Cardiac fibroblast (primary cell): ENCODE measurements at regions not wholly inside any gene's neighbourhood (a gene's known extent, or its start where the extent isn't known, plus 50 kb on each side); places are given as distances from the start of the nearest gene placed in this dataset.
"Not testable (repeated sequence)": the region's sequence is repeated elsewhere in the genome, so short reads cannot be mapped to it uniquely, and the experiment has no call there.

Experiments used
- DNase-seq, 2 donors: peaks; one replicate each; pipeline versions ENCODE4 v3.0.0 to v3.0.0-alpha.2; 2010; ENCODE audit warnings: low read depth in 2 of 2
- H3K4me3 ChIP-seq, 2 donors: replicated peaks in 1 of 2; 1 replicate in 1 of 2; 2 replicates in 1 of 2; pipeline ENCODE4 v1.5.1; 2011; ENCODE audit warnings: low read depth in 2 of 2, low read length in 2 of 2, mild to moderate bottlenecking in 2 of 2, moderate library complexity in 1 of 2
- CTCF ChIP-seq: IDR thresholded peaks from one replicate; pipeline ENCODE4 v1.5.1; 2011; ENCODE audit warnings: low read depth, mild to moderate bottlenecking, low read length, inconsistent platforms

- no peak for DNase-seq
- no peak for TF ChIP-seq CTCF
- no peak overlapping the region for H3K4me3 ChIP-seq
Measured at GRCh38 chr6:91895599-91896285, 1308.9 kb upstream of the MAP3K7 start.

GRCh38 chr6:91886183-91886795 lies 1299.4 kb upstream of the MAP3K7 start:
- no peak overlapping the region for H3K4me3 ChIP-seq
- DNase-seq, result no peak
- TF ChIP-seq CTCF, result no peak

GRCh38 chr6:91881791-91882190 lies 1294.9 kb upstream of the MAP3K7 start:
- not testable (repeated sequence) for H3K4me3 ChIP-seq, DNase-seq

GRCh38 chr6:91879386-91879995 lies 1292.6 kb upstream of the MAP3K7 start:
- TF ChIP-seq CTCF, result no peak
- no peak for DNase-seq
- H3K4me3 ChIP-seq, result no peak overlapping the region

- no peak for DNase-seq
- no peak for TF ChIP-seq CTCF
- H3K4me3 ChIP-seq, result no peak overlapping the region
Measured at GRCh38 chr6:91877994-91878393, 1291.1 kb upstream of the MAP3K7 start.

- DNase-seq, result no peak
- no peak overlapping the region for H3K4me3 ChIP-seq
- no peak for TF ChIP-seq CTCF
Measured at GRCh38 chr6:91874971-91875370, 1288.1 kb upstream of the MAP3K7 start.

GRCh38 chr6:91868539-91869202 lies 1281.8 kb upstream of the MAP3K7 start:
- no peak overlapping the region for H3K4me3 ChIP-seq
- TF ChIP-seq CTCF, result no peak
- DNase-seq, result no peak
